TTC549 (cell line): ENCODE measurements at regions not wholly inside any gene's neighbourhood (a gene's known extent, or its start where the extent isn't known, plus 50 kb on each side); places are given as distances from the start of the nearest gene placed in this dataset.

Experiments
- FAIRE-seq: peaks from 2 replicates; lab custom pipeline; 2012; peaks lifted over from hg19 to GRCh38; lab: Jason Lieb, UNC

DNA sequence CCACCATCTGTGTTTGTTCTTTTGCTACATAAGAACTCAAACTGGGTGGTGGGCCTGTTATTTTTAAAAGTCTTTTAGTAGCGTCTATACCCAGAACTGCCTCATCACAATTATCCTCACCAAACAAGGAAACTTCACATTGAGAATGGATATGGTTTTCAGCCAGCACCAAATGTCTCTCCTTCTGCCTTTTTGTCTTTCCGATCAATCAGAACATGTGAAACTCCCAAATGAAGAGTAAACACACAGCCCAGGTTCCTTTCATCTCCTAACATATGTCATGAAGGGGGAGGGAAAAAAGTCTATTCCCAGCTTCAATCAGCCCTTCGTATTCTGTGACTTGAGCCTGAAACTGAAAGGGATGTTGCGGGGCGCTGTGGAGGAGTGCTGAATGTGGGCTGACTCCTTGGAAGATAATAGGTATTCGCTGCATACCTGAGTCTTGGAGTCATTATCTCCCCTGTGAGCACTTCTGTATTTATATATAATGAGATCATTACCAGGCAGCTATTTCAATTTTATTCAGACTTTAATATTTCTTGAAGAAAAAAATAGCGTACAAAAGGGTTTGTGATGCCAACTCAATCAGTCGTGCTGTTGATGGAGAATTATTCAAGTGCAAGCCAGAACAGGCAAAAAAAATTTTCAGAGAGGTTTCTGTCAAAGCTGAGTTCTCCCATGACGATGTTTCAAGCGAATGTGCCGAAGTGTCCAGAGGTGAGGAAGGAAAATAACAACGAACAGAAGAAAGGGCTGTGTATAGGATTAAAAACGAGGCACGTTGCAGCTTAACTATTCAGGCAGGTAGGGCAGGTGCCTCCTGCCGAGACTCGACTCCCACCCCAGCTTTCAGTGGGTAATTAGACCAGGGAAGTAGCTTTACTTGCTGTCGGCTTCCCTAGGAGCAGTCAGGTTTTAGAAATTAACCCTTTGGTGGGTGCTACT, 163.9 kb upstream of the NOCT start:
- no peak for FAIRE-seq

DNA sequence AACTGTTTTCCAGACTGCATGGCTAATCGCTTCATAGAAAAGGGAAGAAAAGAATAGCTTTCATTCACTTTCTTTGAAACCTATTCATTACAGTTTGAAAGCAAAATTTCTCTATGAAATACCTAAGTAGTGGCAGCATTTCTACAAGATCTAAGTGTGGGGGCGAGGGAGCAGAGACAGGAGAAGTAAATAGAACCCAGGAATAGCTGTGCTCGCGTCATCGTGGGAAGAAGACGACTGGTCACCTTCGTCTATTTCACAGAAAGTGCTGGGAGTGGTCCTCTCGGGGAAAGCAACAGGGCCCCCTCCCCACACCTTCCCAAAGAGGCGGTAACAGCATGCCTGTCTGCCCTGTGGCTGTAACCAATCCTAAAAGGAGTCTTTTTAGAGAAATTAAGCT, 169.9 kb upstream of the NOCT start:
- FAIRE-seq, result no peak

DNA sequence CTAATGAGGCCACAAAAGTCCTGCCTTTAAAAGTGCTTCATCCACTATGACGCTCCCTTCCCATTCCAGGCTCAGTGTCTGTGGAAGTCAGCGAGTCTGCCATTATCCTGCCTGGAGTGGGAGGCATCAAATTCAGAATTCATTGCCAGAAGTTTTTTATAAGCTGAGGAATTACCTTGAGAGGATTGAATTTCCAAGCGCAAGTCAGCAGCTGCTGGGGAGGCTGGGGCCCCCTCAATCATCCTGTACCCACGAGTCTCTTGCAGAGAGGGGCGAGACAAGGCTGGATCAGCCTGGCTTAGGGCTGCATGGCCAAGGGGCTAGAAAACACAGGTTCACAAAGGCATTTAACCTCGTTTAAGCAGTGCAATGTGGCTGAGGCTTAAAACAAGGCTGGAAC, 170.5 kb upstream of the NOCT start:
- FAIRE-seq, result no peak

- no peak for FAIRE-seq
These were observed 172.0 kb upstream of the NOCT start for GRCh38 chr4:138843616-138844015.

DNA sequence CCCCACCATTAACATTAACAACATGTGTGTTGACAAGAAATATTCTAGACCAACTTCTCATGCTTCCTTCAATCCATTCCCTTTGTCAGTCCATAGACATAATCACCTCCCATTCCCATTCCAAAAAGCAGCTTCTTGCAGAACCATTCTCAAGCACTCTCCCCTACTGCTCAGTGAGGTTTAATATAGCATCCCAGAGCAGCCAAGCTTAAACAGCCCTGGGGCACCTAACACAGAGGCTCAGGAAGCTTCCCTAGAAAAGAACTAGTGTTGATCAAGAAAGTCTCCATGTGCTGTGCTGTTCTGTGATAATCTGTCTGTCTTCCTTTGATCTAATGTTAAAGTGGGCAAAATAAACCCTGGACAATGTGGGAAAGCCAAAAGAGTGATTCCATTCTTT, 174.2 kb upstream of the NOCT start:
- no peak for FAIRE-seq

DNA sequence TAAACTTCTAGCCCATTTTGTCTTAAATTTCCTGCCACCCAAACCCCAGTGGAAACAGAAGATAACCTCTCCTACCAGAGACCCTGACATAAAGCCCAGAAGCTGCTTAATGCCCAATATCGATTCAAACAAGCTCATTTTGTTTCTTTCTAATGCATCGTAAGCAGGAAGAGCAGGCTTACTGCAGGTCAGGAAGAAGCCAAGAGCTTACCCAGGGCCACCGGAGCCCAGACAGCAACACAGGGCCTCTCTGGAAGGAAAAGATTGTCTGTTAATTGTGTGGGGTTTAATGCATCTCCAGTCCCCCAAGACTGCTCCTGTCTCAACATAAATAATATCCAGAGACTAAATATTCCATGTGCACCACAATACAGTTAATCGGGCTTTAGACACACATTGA, 177.3 kb upstream of the NOCT start:
- no peak for FAIRE-seq

- FAIRE-seq, result no peak
These were observed 179.6 kb upstream of the NOCT start for GRCh38 chr4:138835832-138836533.

DNA sequence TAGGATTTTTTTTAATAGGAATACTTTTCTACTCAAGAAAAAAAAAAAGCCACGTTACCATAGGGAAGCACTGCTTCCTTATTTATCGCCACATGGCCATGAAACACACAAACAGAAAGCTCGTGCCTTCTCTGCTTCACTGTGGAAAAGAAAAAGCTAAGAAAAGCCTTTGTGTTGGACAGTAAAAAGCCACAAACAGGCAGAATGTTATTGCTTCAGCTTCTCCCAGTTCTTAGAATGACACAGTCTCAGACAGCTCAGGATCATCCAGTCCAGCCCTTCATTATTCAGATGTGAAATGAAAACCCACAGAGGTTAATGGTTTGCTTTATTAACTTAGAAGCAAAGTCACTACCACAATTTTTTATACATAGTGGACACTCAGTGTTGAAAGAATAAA, 181.6 kb upstream of the NOCT start:
- FAIRE-seq, result no peak

DNA sequence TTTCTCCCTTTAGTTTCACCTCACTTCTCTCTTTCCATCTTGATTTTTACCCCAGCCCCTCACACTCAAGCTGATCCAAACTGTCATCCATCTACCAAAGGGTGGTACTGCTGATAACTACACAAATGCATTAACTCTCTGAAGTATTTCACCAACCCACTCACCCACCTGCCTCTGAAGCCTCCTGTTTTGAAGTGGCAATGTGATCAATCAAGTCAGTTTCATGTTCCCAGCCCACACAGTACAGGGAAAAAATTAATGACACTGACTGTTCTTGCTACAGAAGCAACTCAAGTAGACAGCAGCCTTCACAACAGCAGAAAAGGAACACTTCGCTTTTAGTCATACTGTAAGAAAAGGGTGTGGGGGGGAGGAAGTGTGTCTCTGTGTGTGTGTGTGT, 183.0 kb upstream of the NOCT start:
- FAIRE-seq, result no peak

- FAIRE-seq, result no peak
These were observed 183.6 kb upstream of the NOCT start for GRCh38 chr4:138831948-138832347.

DNA sequence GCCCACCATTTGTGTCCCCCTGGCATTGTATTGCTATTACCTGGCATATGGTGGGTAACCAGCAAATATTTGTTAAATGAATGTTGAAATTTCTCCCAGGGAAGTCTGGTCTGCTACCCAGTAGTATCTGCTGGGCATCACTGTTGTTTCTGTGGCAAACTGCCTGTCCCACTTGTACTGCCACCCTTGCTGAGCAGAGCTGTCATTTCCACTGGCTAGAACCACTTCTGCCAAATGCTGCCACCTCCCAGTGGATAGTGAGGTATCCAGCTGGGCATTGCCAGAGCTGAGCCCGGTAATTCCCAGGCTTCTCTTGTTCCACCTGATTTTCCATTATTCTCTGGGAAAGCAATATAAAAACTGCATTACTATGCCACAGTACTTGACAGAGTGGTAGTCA, 186.7 kb upstream of the NOCT start:
- no peak for FAIRE-seq

DNA sequence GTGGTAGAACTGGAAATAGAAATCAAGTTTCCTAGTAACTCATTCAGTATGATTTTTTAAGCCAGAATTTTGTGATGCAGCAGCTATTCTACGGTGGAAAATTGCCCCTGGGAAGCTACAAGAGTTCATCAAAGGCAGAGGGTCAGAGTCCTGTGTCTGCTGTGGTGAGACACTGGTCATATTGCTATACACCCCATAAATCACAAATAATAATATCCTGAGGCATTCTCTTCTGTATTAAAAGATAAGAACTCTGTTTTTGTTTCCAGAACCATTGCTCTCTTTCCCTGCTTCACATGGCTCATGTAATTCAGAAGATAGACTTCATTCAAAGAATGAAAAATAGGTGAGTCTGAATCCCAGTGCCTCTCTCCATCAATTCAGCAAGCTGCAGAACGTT, 188.8 kb upstream of the NOCT start:
- no peak for FAIRE-seq

DNA sequence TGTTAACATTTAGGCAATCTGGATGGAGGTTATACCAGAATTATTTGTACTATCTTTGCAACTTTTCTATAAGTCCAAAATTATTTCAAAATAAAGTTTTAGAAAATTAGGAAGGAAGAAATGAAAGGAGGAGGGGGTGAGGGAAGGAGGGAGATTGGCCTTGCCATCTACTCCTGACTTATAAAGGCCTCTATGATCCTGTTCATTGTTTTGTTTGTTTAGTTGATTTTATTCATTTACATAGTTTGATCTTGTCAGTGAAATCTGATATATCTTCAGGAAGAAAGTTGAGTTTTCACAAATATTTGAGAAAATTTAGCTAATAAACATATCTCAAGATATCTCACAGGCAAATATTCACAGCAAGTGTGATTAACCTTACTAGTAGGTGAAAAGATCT, 189.3 kb upstream of the NOCT start:
- FAIRE-seq, result no peak

DNA sequence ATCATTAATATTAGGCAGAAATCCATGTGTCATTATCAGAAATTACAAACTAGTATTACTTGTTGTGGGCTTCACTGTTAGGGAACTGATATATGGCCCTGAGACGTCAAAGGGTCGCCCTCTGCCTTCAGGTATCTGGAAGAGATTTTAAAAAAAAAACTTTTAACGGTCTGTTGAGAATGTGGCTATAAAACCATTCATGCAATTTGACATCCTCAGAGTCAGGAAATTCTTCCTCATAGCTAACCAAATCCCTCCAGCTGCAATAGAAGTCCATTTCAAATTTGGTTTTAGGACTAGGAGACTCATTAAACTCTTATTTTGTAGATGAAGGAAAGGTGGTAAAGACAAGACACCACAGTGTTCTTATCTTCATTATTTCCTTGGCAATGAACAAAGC, 194.2 kb upstream of the NOCT start:
- FAIRE-seq, result no peak

DNA sequence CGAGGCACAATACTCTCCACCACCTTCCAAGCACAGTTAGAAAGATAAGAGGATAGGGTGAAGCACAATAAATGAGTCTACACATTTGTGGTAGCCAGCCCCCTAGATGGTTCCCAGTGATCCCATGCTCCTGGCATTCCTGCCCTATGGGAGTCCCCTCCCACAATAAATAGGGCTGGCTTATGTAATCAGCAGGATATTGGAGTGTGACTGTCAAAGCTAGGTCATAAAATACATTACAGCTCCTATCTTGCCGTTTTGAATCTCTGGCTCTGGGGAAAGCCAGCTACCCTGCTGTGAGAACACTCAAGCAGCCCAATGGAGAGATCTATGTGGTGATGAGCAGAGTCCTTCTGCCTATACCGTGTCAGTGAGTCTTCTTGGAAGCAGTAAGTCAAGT, 198.7 kb upstream of the NOCT start:
- FAIRE-seq, result no peak

DNA sequence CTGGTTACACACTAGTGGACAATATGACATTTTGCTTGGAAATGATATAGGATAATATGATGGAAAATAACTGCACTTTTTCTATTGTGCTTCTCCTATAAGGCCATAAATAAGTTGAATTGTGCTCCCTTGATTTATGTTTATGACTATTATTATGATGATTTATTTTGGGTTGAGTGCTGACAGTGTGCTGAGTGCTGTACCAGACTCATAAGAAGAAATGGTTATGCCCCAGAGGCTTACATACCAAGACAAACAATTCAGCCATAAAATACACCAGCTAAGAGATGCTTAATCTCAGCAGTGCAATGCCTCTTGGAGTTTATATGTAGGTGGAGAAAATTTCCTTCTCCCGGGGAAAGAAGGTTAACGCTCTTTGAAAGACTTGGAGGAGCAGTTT, 199.8 kb upstream of the NOCT start:
- FAIRE-seq, result no peak

GRCh38 chr4:138805736-138806135, 209.8 kb upstream of the NOCT start:
- FAIRE-seq, result no peak

- no peak for FAIRE-seq
These were observed 210.9 kb upstream of the NOCT start for GRCh38 chr4:138804711-138805110.

DNA sequence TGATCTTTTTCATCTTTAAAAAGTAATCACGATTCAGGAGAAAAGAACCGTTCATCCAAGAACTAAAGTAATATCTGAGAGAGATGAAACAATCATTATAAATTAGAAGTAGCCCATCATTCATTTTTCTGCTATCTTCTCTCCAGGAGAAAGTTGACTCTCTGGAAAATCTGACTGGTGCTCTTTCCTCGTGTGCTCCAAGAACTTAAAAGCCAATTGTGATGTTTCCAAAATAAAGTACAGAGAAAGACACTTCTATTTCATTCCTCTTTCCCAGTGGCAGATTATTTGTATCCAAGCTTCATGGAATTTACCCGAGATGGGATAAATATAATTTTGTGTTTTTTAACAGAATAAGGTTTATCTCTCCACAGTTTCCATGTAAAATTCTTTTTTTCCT, 212.5 kb upstream of the NOCT start:
- no peak for FAIRE-seq

GRCh38 chr4:138802499-138802898, 213.1 kb upstream of the NOCT start:
- no peak for FAIRE-seq

DNA sequence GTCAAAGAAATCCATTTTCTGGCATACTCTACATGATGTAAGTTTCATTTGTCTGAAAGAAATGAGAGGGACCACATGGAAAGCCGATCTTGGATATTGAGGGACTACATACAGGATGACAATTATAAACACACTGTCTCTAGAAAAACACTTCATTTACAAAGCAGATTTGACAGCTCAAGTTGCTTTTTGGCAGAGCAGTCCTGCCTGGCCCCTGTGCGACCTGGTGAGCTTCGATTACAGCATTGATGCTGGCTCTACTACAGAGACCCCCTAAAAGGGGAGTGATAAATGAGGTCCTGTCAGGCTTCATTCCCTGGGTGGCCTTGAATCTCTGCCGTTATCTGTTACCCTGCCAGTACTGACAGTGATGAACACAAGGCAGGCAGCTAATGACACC, 215.2 kb upstream of the NOCT start:
- FAIRE-seq, result no peak

DNA sequence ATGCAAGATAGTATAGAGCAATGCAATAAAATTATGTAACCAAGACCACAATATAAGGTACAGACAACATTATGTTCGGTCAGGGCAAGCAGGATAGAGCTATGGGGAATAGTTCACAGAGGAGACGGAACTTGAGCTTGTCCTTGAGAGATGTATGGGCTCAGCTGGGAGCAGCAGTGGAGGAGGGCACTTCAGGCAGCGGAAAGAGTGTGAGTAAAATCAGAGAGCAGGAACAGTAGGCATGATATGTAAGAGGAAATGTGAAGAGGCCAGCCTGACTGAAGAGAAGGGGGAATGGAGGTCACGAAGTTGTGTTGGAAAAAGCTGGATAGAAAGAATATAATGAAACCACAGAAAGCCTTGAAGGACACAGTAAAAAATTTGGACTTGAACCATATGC, 217.2 kb upstream of the NOCT start:
- FAIRE-seq, result no peak

- no peak for FAIRE-seq
These were observed 217.9 kb upstream of the NOCT start for GRCh38 chr4:138797646-138798045.

GRCh38 chr4:138796761-138797160, 218.8 kb upstream of the NOCT start:
- FAIRE-seq, result no peak
